HFFc6 (cell line): ENCODE measurements at regions not wholly inside any gene's neighbourhood (a gene's known extent, or its start where the extent isn't known, plus 50 kb on each side); places are given as distances from the start of the nearest gene placed in this dataset.
A peak's percentile ranks its signal among the peaks of the same experiment; 100 is the strongest.
"Not testable (repeated sequence)": the region's sequence is repeated elsewhere in the genome, so short reads cannot be mapped to it uniquely, and the experiment has no call there.

ENCODE experiments used
- DNase-seq: peaks from one replicate; pipeline ENCODE4 v3.0.0-alpha.2; 2018
- H3K27ac Mint-ChIP-seq: 2 replicates; pipeline ENCODE4 v1.8.0; 2020; ENCODE audit warnings: mild to moderate bottlenecking, mixed read lengths
- H3K27me3 Mint-ChIP-seq: 2 replicates; pipeline ENCODE4 v1.8.0; 2021; ENCODE audit warnings: mild to moderate bottlenecking, moderate library complexity, mixed read lengths; ENCODE audit not compliant: insufficient read depth
- H3K36me3 Mint-ChIP-seq: 2 replicates; pipeline ENCODE4 v1.8.0; 2021; ENCODE audit warnings: low read depth, mixed read lengths
- H3K4me1 Mint-ChIP-seq: 2 replicates; pipeline ENCODE4 v1.8.0; 2020; ENCODE audit warnings: low read depth, mixed read lengths
- H3K4me3 Mint-ChIP-seq: 2 replicates; pipeline ENCODE4 v1.8.0; 2020; ENCODE audit warnings: mild to moderate bottlenecking, moderate library complexity, mixed read lengths
- H3K9me3 Mint-ChIP-seq: 2 replicates; pipeline ENCODE4 v1.8.0; 2020; ENCODE audit warnings: mild to moderate bottlenecking, mixed read lengths
- TF ChIP-seq, protein P1 (sequence below): fragments of 200-600 bp; sonication (generic); IDR thresholded peaks from 2 replicates; pipeline ENCODE4 v1.5.0; 2021; ENCODE audit warnings: antibody characterized with exemption, mild to moderate bottlenecking

- no peak for DNase-seq
- no peaks in the 10 kb centered on the region for H3K9me3 Mint-ChIP-seq
- H3K36me3 Mint-ChIP-seq: no peaks in the 10 kb centered on the region
- H3K27me3 Mint-ChIP-seq: peaks cover 4% of the 10 kb centered on the region
- TF ChIP-seq, protein P1, sequence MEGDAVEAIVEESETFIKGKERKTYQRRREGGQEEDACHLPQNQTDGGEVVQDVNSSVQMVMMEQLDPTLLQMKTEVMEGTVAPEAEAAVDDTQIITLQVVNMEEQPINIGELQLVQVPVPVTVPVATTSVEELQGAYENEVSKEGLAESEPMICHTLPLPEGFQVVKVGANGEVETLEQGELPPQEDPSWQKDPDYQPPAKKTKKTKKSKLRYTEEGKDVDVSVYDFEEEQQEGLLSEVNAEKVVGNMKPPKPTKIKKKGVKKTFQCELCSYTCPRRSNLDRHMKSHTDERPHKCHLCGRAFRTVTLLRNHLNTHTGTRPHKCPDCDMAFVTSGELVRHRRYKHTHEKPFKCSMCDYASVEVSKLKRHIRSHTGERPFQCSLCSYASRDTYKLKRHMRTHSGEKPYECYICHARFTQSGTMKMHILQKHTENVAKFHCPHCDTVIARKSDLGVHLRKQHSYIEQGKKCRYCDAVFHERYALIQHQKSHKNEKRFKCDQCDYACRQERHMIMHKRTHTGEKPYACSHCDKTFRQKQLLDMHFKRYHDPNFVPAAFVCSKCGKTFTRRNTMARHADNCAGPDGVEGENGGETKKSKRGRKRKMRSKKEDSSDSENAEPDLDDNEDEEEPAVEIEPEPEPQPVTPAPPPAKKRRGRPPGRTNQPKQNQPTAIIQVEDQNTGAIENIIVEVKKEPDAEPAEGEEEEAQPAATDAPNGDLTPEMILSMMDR: no peak
- no peak overlapping the region for H3K27ac Mint-ChIP-seq
- peaks cover 62% of the 10 kb centered on the region for H3K4me1 Mint-ChIP-seq
- H3K4me3 Mint-ChIP-seq: no peak overlapping the region
Measured at GRCh38 chr1:203405703-203406438, 54.9 kb upstream of the FMOD start.

DNA sequence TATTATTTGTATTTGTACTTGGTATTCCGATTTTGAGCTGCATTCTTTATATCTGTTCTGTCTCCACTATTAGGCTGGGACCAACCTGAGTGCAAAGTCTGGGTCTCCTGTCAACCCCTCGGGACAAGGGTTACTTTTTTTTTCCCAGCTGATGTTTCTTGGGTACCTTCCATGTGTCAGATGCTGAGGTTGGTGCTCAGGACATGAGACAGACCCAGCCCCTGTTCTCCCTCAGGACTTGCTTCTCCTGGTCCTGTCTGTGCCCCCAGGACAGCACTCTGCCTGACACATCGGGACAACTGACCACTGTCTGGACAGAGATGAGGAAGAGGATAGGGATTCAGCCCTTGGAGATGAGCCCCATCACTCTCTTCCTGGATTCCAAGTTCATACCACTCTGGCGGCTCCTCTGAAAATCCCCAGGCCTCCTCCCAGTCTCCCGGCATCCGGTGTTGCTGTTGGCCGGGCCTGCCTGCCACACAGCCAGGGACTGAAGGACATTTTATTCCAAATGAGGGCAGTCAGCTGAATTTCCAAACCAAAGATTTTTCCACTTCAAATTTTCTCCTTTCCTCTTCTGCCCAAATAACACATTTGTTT is 55.6 kb upstream of the FMOD start:
- Mint-ChIP-seq H3K9me3 (no peaks in the 10 kb centered on the region), H3K4me1 (peaks cover 56% of the 10 kb centered on the region), H3K27me3 (peaks cover 4% of the 10 kb centered on the region), H3K4me3 (no peak overlapping the region), H3K27ac (no peak overlapping the region), H3K36me3 (no peaks in the 10 kb centered on the region)
- TF ChIP-seq, protein P1: no peak
- DNase-seq: no peak

DNA sequence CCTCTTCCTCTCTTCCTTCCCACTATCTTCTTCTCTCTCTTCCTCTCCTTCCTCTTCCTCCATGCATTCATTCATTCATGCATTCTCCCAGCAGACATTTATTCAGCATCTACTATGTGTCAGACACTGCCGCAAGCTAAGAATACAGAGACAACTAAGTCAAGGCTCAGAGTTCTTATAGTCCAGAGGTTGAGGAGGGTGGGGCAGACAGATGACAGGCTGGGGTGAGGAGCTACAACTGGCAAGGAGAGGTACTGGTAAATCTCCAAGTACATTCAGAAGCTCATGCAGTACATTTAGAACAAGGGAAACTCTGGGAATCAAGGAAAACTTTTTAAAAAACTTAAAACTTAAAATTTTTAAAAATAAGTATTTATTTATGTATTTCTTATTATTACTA is 56.4 kb upstream of the FMOD start:
- Mint-ChIP-seq H3K27ac (no peak overlapping the region), H3K9me3 (no peaks in the 10 kb centered on the region), H3K4me1 (peaks cover 48% of the 10 kb centered on the region), H3K4me3 (no peak overlapping the region), H3K27me3 (peaks cover 4% of the 10 kb centered on the region), H3K36me3 (no peaks in the 10 kb centered on the region)
- DNase-seq: no peak
- TF ChIP-seq, protein P1: no peak

DNA sequence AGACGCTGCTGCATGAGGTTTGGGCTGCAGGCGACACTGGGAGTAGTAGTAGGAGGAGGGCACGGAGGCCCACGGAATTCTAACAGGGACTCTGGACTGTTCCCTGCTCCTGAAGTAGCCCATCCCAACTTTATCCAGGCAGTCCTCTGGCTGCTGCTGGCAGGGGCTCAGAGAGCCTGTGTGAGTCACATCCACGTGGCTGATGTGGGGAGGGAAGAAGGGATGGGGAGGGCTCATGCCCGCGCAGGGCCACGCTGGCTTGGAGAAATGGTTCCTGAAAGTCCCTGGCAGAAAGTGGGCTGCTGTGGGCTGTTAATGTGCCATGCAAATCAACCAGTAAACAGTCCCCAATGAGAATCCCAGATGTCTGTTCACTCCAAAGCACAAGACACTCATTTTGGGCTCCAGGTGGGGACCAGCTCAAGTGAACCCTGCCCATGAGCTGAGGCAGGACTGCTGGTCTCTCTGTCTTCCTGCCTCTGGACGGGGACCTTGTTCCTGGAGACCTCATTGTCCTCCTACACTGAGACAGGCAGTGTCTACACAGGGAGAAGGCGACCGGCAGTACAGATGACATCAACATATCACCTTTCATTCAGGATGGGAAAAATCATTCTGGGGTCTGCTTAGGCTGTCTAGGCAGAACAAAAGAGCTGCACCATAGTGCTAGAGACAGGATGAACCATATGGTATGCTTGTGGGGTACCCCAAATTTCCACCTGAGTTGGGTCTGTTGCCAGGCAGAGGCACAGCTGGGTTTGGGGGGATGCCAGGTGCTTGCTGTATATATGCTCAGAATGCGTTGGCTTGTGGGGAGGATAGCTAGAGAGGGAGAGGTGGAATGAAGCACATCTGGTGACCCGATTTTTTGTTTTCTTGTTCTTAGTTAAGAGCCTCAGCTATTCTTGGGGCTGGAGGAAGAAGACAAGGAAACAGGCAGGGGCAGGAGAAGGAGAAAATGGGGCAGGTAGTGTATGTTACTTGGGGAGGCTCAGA is 57.9 kb upstream of the FMOD start:
- Mint-ChIP-seq H3K4me1 (peaks cover 34% of the 10 kb centered on the region), H3K36me3 (no peaks in the 10 kb centered on the region), H3K4me3 (no peak overlapping the region; the same call in 1 of the 2 replicates), H3K27ac (no peak overlapping the region), H3K27me3 (peaks cover 6% of the 10 kb centered on the region), H3K9me3 (no peaks in the 10 kb centered on the region; the same call in 1 of the 2 replicates)
- peak; percentile 54 for DNase-seq
- TF ChIP-seq, protein P1: no peak

DNA sequence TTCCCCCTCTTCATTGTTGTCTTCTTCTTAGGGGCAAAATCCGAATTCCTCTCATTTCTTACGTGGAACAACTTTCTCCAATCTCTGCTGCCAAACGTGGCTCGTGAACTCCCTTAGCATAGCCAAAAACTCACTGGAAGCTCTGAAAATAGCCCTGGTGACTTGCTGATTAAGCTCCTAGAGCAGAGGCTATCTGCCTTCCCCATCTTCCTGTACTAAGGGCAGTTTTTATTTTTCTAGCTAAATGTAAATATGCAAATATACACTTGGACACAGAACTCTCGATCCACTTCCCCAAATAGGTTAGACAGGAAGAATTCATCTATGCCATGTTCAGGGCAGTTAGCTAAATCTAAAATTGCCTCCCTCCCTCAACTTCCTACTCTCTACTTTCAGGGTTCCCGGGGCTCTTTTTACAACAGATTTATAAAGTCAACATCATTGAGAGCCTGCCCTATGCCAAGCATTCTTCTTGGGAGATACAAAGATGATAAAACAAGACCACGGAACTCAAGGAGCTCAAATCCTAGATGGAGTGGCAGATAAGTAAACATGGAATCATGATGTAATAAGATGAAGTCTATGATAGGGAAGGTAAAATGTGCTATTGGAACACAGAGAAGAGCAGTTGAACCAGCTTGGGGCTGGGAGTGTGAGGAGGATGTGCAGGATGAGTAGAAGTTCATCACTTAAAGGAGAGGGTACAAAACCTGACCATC is 59.4 kb upstream of the FMOD start:
- TF ChIP-seq, protein P1: no peak
- no peaks in the 10 kb centered on the region; the same call in 1 of the 2 replicates for H3K9me3 Mint-ChIP-seq
- peaks cover 9% of the 10 kb centered on the region for H3K27me3 Mint-ChIP-seq
- H3K36me3 Mint-ChIP-seq: no peaks in the 10 kb centered on the region
- no peak overlapping the region for H3K27ac Mint-ChIP-seq
- no peak overlapping the region for H3K4me3 Mint-ChIP-seq
- peaks cover 34% of the 10 kb centered on the region for H3K4me1 Mint-ChIP-seq
- DNase-seq: no peak

DNA sequence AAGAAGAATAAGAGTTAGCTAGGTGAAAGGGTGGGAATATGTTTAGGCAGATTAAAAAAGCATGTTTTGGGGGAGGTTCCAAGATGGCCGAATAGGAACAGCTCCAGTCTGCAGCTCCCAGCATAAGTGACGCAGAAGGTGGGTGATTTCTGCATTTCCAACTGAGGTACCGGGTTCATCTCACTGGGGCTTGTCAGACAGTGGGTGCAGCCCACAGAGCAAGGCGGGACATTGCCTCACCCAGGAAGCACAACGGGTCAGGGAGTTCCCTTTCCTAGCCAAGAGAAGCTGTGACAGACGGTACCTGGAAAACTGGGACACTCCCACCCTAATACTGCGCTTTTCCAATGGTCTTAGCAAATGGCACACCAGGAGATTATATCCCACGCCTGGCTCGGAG is 60.5 kb upstream of the FMOD start:
- H3K9me3 Mint-ChIP-seq, H3K27ac Mint-ChIP-seq, H3K36me3 Mint-ChIP-seq, DNase-seq, H3K4me3 Mint-ChIP-seq, H3K27me3 Mint-ChIP-seq: not testable (repeated sequence)
- peaks cover 33% of the 10 kb centered on the region for H3K4me1 Mint-ChIP-seq
